Breast epithelium (tissue), 3 donors: ENCODE measurements at regions not wholly inside any gene's neighbourhood (a gene's known extent, or its start where the extent isn't known, plus 50 kb on each side); places are given as distances from the start of the nearest gene placed in this dataset.

Experiments used
- CTCF ChIP-seq, 3 donors: fragments of 450-650 bp; IDR thresholded peaks; one replicate each; pipeline ENCODE4 v1.5.1; 2016 to 2017; ENCODE audit warnings: antibody characterized with exemption in 3 of 3, mild to moderate bottlenecking in 3 of 3, moderate library complexity in 3 of 3
- POLR2AphosphoS5 ChIP-seq, 3 donors: sonication (generic); formaldehyde crosslinking; IDR thresholded peaks; one replicate each; pipeline ENCODE4 v1.6.1; 2017; ENCODE audit warnings: antibody characterized with exemption in 3 of 3

GRCh38 chr5:15079566-15079965 is 208.0 kb upstream of the ANKH start:
- TF ChIP-seq CTCF (IDR thresholded peaks at IDR 0.05) (no peak), POLR2AphosphoS5 (IDR thresholded peaks at IDR 0.05) (no peak)
